SK-N-SH (cell line): ENCODE measurements at regions not wholly inside any gene's neighbourhood (a gene's known extent, or its start where the extent isn't known, plus 50 kb on each side); places are given as distances from the start of the nearest gene placed in this dataset.

ENCODE experiments used
- CTCF ChIA-PET: fragments of 300-600, 350-600 bp; formaldehyde crosslinking; extraction: SDS; loops from one replicate; lab custom pipeline; 2021; lab: Yijun Ruan, JAX
- POLR2A ChIA-PET: fragments of 350-600 bp; sonication (Branson Sonifier 250); formaldehyde crosslinking; extraction: SDS; loops from one replicate; lab custom pipeline; 2020; ENCODE audit warnings: antibody characterized with exemption, inconsistent platforms; lab: Yijun Ruan, JAX
- DNase-seq: peaks from one replicate; pipeline ENCODE4 v3.0.0; 2012
- H2AFZ ChIP-seq: fragments of 200-600 bp; sonication (generic); 2 replicates; pipeline ENCODE4 v1.8.1; 2016; ENCODE audit warnings: antibody characterized with exemption, mild to moderate bottlenecking, low read depth
- H3F3A ChIP-seq: fragments of 200-600 bp; sonication (generic); replicated peaks from 2 replicates; pipeline ENCODE3; 2016; ENCODE audit warnings: antibody characterized with exemption, mild to moderate bottlenecking; ENCODE audit not compliant: insufficient read depth
- H3K27ac ChIP-seq, 2 experiments: fragments of 200-500 bp in 1 of 2; fragments of 200-600 bp in 1 of 2; sonication (Bioruptor generic) in 1 of 2; sonication (generic), shearing (Covaris generic) in 1 of 2; 2 replicates each; pipeline versions ENCODE4 v1.5.1 to v1.6.1; 2014 to 2016; ENCODE audit warnings: low read depth in 2 of 2, inconsistent platforms in 1 of 2, low read length in 1 of 2, mild to moderate bottlenecking in 1 of 2, mixed read lengths in 1 of 2
- H3K27me3 ChIP-seq: fragments of 200-600 bp; sonication (generic), shearing (Covaris generic); 2 replicates; pipeline ENCODE4 v1.6.1; 2016; ENCODE audit warnings: mixed run types; ENCODE audit not compliant: insufficient read depth
- H3K36me3 ChIP-seq, 2 experiments: fragments of 200-500 bp in 1 of 2; fragments of 200-600 bp in 1 of 2; sonication (Bioruptor generic) in 1 of 2; sonication (generic) in 1 of 2; replicated peaks in 1 of 2; 2 replicates each; pipeline versions ENCODE3 to v1.5.1; 2014 to 2016; ENCODE audit warnings: low read length in 1 of 2, mild to moderate bottlenecking in 1 of 2; ENCODE audit not compliant: insufficient read depth in 2 of 2, control insufficient read depth in 1 of 2
- H3K4me1 ChIP-seq, 2 experiments: fragments of 200-500 bp in 1 of 2; fragments of 200-600 bp in 1 of 2; sonication (Bioruptor generic) in 1 of 2; sonication (generic), shearing (Covaris generic) in 1 of 2; 2 replicates each; pipeline versions ENCODE4 v1.5.1 to v1.6.1; 2014 to 2016; ENCODE audit warnings: low read depth in 1 of 2, low read length in 1 of 2, mixed run types in 1 of 2; ENCODE audit not compliant: insufficient read depth in 2 of 2, control insufficient read depth in 1 of 2
- H3K4me2 ChIP-seq: fragments of 200-600 bp; sonication (generic), shearing (Covaris generic); 2 replicates; pipeline ENCODE4 v1.6.1; 2017; ENCODE audit warnings: mixed run types
- H3K4me3 ChIP-seq, 2 experiments: fragments of 200-500 bp in 1 of 2; fragments of 200-600 bp in 1 of 2; sonication (Bioruptor generic) in 1 of 2; sonication (generic), shearing (Covaris generic) in 1 of 2; 2 replicates each; pipeline versions ENCODE4 v1.5.1 to v1.8.1; 2014 to 2016; ENCODE audit warnings: low read depth in 2 of 2, inconsistent platforms in 1 of 2, low read length in 1 of 2, mild to moderate bottlenecking in 1 of 2, mixed read lengths in 1 of 2, moderate library complexity in 1 of 2
- H3K79me2 ChIP-seq: fragments of 200-600 bp; sonication (generic); 2 replicates; pipeline ENCODE4 v1.8.1; 2017; ENCODE audit warnings: mild to moderate bottlenecking; ENCODE audit not compliant: insufficient read depth
- H3K9ac ChIP-seq: fragments of 200-600 bp; sonication (generic); 2 replicates; pipeline ENCODE4 v1.6.1; 2017; ENCODE audit warnings: mixed run types
- H3K9me2 ChIP-seq: fragments of 200-600 bp; sonication (generic); 2 replicates; pipeline ENCODE4 v1.6.1; 2017; ENCODE audit warnings: mixed run types
- H3K9me3 ChIP-seq: fragments of 200-600 bp; sonication (generic); 2 replicates; pipeline ENCODE4 v1.6.1; 2017; ENCODE audit warnings: mixed run types, mild to moderate bottlenecking, moderate library complexity
- H4K20me1 ChIP-seq: fragments of 200-600 bp; sonication (generic); 2 replicates; pipeline ENCODE4 v1.6.1; 2017; ENCODE audit warnings: mild to moderate bottlenecking, mixed run types; ENCODE audit not compliant: insufficient read depth
- CHD2 ChIP-seq: fragments of 150-350 bp; IDR thresholded peaks from 2 replicates; pipeline ENCODE4 v1.6.1; 2018; ENCODE audit warnings: low read length; ENCODE audit not compliant: partially characterized antibody
- EP300 ChIP-seq, 2 experiments: IDR thresholded peaks; 2 replicates each; pipeline versions ENCODE4 v1.4.0 to v1.6.1; 2012; ENCODE audit warnings: borderline replicate concordance in 1 of 2, low read depth in 1 of 2, low read length in 1 of 2
- EZH2phosphoT487 ChIP-seq: fragments of 200-600 bp; sonication (generic); IDR thresholded peaks from 2 replicates; pipeline ENCODE4 v1.6.1; 2017; ENCODE audit warnings: low read depth, mixed run types, mild to moderate bottlenecking, antibody characterized with exemption, moderate library complexity, borderline replicate concordance
- FOXJ3 ChIP-seq: sonication (generic); formaldehyde crosslinking; IDR thresholded peaks from 2 replicates; pipeline ENCODE4 v1.5.1; 2020; ENCODE audit warnings: mild to moderate bottlenecking, missing genetic modification reagents
- FOXM1 ChIP-seq: IDR thresholded peaks from 2 replicates; pipeline ENCODE4 v1.4.0; 2012; ENCODE audit warnings: low read depth, mild to moderate bottlenecking
- GABPA ChIP-seq: IDR thresholded peaks from 2 replicates; pipeline ENCODE4 v1.4.0; 2012; ENCODE audit warnings: low read depth, mild to moderate bottlenecking
- GATA2 ChIP-seq: sonication (generic); formaldehyde crosslinking; IDR thresholded peaks from 2 replicates; pipeline ENCODE4 v1.5.0; 2020; ENCODE audit warnings: mild to moderate bottlenecking, missing genetic modification reagents
- IRF3 ChIP-seq: fragments of 150-350 bp; IDR thresholded peaks from 2 replicates; pipeline ENCODE4 v1.6.1; 2016; ENCODE audit warnings: mild to moderate bottlenecking, low read depth, low read length
- JUND ChIP-seq: IDR thresholded peaks from 2 replicates; pipeline ENCODE4 v1.4.0; 2012
- MEF2A ChIP-seq: IDR thresholded peaks from 2 replicates; pipeline ENCODE4 v1.4.0; 2012; ENCODE audit warnings: low read depth, borderline replicate concordance
- NRF1 ChIP-seq: IDR thresholded peaks from 2 replicates; pipeline ENCODE4 v1.6.1; 2012; ENCODE audit warnings: low read depth, mild to moderate bottlenecking, low read length
- RAD21 ChIP-seq: IDR thresholded peaks from 2 replicates; pipeline ENCODE4 v1.6.1; 2012; ENCODE audit warnings: mild to moderate bottlenecking, low read length
- RFX5 ChIP-seq: IDR thresholded peaks from 2 replicates; pipeline ENCODE4 v1.6.1; 2012; ENCODE audit warnings: mild to moderate bottlenecking, improper control_type of control experiment, low read length
- RXRA ChIP-seq: IDR thresholded peaks from 2 replicates; pipeline ENCODE4 v1.4.0; 2012; ENCODE audit warnings: low read depth, mild to moderate bottlenecking, borderline replicate concordance
- SIN3A ChIP-seq: IDR thresholded peaks from 2 replicates; pipeline ENCODE4 v1.6.1; 2012; ENCODE audit warnings: low read depth, mild to moderate bottlenecking, low read length, moderate library complexity, borderline replicate concordance
- SMC3 ChIP-seq: IDR thresholded peaks from 2 replicates; pipeline ENCODE4 v1.6.1; 2012; ENCODE audit warnings: low read depth, low read length, improper control_type of control experiment
- TCF12 ChIP-seq: IDR thresholded peaks from 2 replicates; pipeline ENCODE4 v1.4.0; 2012
- WGBS: methylation state at CpG from one replicate; pipeline ENCODE4 v1.1.6; 2017; ENCODE audit warnings: low lambda C conversion rate; 5-methylcytosine and 5-hydroxymethylcytosine counted together
- TF ChIP-seq, protein P1 (sequence below): IDR thresholded peaks from 2 replicates; pipeline ENCODE4 v1.6.1; 2012; ENCODE audit warnings: mild to moderate bottlenecking, low read depth, low read length, moderate library complexity

GRCh38 chr12:104816845-104817503, 141.1 kb downstream of the SLC41A2 start:
- H3K4me2 ChIP-seq, result no peak overlapping the region
- no peak overlapping the region for H3K27ac ChIP-seq
- no peaks in the 10 kb centered on the region; the same call in 1 of the 2 replicates for H3K9me2 ChIP-seq
- POLR2A ChIA-PET, result no interaction called here
- no peak overlapping the region for H2AFZ ChIP-seq
- no peaks in the 10 kb centered on the region for H3K9me3 ChIP-seq
- H3K4me3 ChIP-seq, result no peak overlapping the region
- no peaks in the 10 kb centered on the region for H3K27me3 ChIP-seq
- H3F3A ChIP-seq, result peaks cover 3% of the 10 kb centered on the region
- no peak overlapping the region for H3K9ac ChIP-seq
- H4K20me1 ChIP-seq, result no peaks in the 10 kb centered on the region
- 94% methylated on average over 4 of the region's 4 CpGs for WGBS
- peaks cover 0 to 15% of the 10 kb centered on the region in 2 experiments for H3K36me3 ChIP-seq
- no peak for DNase-seq
- H3K4me1 ChIP-seq, result no peaks in the 10 kb centered on the region
- CTCF ChIA-PET, result interaction anchor here (0.7 to 1.4 kb wide), 2 partner anchors 14 to 26 kb away, joined by 3 read pairs; no protein-coding TSS in a partner anchor
- H3K79me2 ChIP-seq, result no peaks in the 10 kb centered on the region
- no peak for TF ChIP-seq RXRA
- no peak for TF ChIP-seq FOXJ3 (CRISPR knock-in tag)
- TF ChIP-seq NRF1, result no peak
- TF ChIP-seq EP300 (IDR thresholded peaks at IDR 0.05; ENCODE audit: borderline replicate concordance in 1 of 2, low read depth in 1 of 2, low read length in 1 of 2), result no peak
- TF ChIP-seq RFX5, result no peak

GRCh38 chr12:104815935-104816334, 142.2 kb downstream of the SLC41A2 start:
- Histone ChIP-seq H3K27ac (no peak overlapping the region), H3K9ac (no peak overlapping the region), H3F3A (peaks cover 3% of the 10 kb centered on the region), H3K4me3 (no peak overlapping the region), H3K27me3 (no peaks in the 10 kb centered on the region), H3K9me2 (no peaks in the 10 kb centered on the region), H2AFZ (no peak overlapping the region), H3K9me3 (no peaks in the 10 kb centered on the region), H3K4me2 (no peak overlapping the region), H3K36me3 (peaks cover 0 to 10% of the 10 kb centered on the region in 2 experiments), H3K4me1 (no peaks in the 10 kb centered on the region), H3K79me2 (no peaks in the 10 kb centered on the region), H4K20me1 (no peaks in the 10 kb centered on the region)
- 82% methylated on average over 5 of the region's 5 CpGs for WGBS
- no peak for DNase-seq
- TF ChIP-seq EZH2phosphoT487 (no peak), GABPA (no peak), IRF3 (no peak), JUND (no peak)
- ChIA-PET POLR2A (no interaction called here), CTCF (interaction anchor here (0.9 to 2.1 kb wide), 2 partner anchors 16 to 434 kb away, joined by 3 to 10 read pairs; no protein-coding TSS in a partner anchor)

DNA sequence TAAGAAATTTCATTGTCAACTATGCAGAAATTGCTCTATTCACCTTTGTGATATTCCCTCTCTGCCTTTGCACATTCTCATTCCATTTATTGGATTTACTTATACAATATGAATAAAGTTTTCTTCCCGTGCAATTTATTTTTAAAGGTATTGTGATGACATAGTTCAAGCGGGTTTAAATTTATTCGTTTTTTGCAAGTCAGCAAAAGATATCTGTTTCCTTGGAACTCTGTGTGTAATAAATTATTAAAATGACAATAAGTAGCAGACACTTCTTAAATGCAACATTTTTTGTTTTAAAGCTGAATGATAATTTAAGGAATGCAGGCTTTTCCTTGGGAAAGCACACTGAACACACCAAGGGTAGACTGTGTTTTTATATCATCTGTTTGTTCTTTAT, 143.1 kb downstream of the SLC41A2 start:
- peaks cover 0 to 7% of the 10 kb centered on the region in 2 experiments for H3K36me3 ChIP-seq
- H4K20me1 ChIP-seq, result no peaks in the 10 kb centered on the region
- peaks cover 3% of the 10 kb centered on the region for H3F3A ChIP-seq
- no peaks in the 10 kb centered on the region for H3K79me2 ChIP-seq
- no peak for DNase-seq
- H3K4me2 ChIP-seq, result no peak overlapping the region
- no peaks in the 10 kb centered on the region for H3K4me1 ChIP-seq
- H2AFZ ChIP-seq, result no peak overlapping the region
- WGBS, result 87% methylated on average over 3 of the region's 3 CpGs
- H3K9me2 ChIP-seq, result no peaks in the 10 kb centered on the region
- no peaks in the 10 kb centered on the region for H3K9me3 ChIP-seq
- H3K27ac ChIP-seq, result no peak overlapping the region
- no peak overlapping the region for H3K4me3 ChIP-seq
- ChIA-PET POLR2A (no interaction called here), CTCF (interaction anchor here (0.9 to 2.1 kb wide), 3 partner anchors 15 to 433 kb away, joined by 3 to 10 read pairs (median 3); no protein-coding TSS in a partner anchor)
- no peaks in the 10 kb centered on the region for H3K27me3 ChIP-seq
- H3K9ac ChIP-seq, result no peak overlapping the region
- TF ChIP-seq NRF1 (no peak), GATA2 (CRISPR knock-in tag) (no peak), CHD2 (no peak), RAD21 (no peak), TCF12 (no peak), EZH2phosphoT487 (no peak), SIN3A (no peak), EP300 (IDR thresholded peaks at IDR 0.05; ENCODE audit: borderline replicate concordance in 1 of 2, low read depth in 1 of 2, low read length in 1 of 2) (no peak), RXRA (no peak), SMC3 (no peak), MEF2A (no peak), FOXM1 (no peak)
- TF ChIP-seq, protein P1, sequence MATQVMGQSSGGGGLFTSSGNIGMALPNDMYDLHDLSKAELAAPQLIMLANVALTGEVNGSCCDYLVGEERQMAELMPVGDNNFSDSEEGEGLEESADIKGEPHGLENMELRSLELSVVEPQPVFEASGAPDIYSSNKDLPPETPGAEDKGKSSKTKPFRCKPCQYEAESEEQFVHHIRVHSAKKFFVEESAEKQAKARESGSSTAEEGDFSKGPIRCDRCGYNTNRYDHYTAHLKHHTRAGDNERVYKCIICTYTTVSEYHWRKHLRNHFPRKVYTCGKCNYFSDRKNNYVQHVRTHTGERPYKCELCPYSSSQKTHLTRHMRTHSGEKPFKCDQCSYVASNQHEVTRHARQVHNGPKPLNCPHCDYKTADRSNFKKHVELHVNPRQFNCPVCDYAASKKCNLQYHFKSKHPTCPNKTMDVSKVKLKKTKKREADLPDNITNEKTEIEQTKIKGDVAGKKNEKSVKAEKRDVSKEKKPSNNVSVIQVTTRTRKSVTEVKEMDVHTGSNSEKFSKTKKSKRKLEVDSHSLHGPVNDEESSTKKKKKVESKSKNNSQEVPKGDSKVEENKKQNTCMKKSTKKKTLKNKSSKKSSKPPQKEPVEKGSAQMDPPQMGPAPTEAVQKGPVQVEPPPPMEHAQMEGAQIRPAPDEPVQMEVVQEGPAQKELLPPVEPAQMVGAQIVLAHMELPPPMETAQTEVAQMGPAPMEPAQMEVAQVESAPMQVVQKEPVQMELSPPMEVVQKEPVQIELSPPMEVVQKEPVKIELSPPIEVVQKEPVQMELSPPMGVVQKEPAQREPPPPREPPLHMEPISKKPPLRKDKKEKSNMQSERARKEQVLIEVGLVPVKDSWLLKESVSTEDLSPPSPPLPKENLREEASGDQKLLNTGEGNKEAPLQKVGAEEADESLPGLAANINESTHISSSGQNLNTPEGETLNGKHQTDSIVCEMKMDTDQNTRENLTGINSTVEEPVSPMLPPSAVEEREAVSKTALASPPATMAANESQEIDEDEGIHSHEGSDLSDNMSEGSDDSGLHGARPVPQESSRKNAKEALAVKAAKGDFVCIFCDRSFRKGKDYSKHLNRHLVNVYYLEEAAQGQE, result no peak
